ENCODE measurements at regions not wholly inside any gene's neighbourhood (a gene's known extent, or its start where the extent isn't known, plus 50 kb on each side); places are given as distances from the start of the nearest gene placed in this dataset.

- no peaks in the 10 kb centered on the region for H3K9me3 ChIP-seq (ENCODE audit: insufficient read depth, low read depth)
- BruUV-seq (replicated peaks), result no TSS peak
- H3K4me2 ChIP-seq, result no peak overlapping the region
- no peaks in the 10 kb centered on the region for H3F3A ChIP-seq (ENCODE audit: insufficient read depth, low read depth)
- no peaks in the 10 kb centered on the region for H3K9me2 ChIP-seq (ENCODE audit: insufficient read depth)
- H3K4me3 ChIP-seq, result no peak overlapping the region
- no peaks in the 10 kb centered on the region for H3K79me2 ChIP-seq (ENCODE audit: low read depth)
- H3K36me3 ChIP-seq (ENCODE audit: low read depth), result no peaks in the 10 kb centered on the region
- ChIA-PET CTCF (no interaction called here), POLR2A (ENCODE audit: unreplicated experiment) (no interaction called here)
- H2AFZ ChIP-seq, result no peak overlapping the region
- no peak for TF ChIP-seq EZH2 (IDR thresholded peaks at IDR 0.05; ENCODE audit: low read depth)
- TF ChIP-seq, protein P1, sequence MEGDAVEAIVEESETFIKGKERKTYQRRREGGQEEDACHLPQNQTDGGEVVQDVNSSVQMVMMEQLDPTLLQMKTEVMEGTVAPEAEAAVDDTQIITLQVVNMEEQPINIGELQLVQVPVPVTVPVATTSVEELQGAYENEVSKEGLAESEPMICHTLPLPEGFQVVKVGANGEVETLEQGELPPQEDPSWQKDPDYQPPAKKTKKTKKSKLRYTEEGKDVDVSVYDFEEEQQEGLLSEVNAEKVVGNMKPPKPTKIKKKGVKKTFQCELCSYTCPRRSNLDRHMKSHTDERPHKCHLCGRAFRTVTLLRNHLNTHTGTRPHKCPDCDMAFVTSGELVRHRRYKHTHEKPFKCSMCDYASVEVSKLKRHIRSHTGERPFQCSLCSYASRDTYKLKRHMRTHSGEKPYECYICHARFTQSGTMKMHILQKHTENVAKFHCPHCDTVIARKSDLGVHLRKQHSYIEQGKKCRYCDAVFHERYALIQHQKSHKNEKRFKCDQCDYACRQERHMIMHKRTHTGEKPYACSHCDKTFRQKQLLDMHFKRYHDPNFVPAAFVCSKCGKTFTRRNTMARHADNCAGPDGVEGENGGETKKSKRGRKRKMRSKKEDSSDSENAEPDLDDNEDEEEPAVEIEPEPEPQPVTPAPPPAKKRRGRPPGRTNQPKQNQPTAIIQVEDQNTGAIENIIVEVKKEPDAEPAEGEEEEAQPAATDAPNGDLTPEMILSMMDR (conservative IDR thresholded peaks at IDR 0.05), result no peak
- H3K27ac ChIP-seq, result no peak overlapping the region
- H4K20me1 ChIP-seq (ENCODE audit: insufficient read depth), result no peaks in the 10 kb centered on the region
- intact Hi-C loops (cut with micrococcal nuclease; ENCODE audit: unreplicated experiment), result no loop called here
- H3K27me3 ChIP-seq (ENCODE audit: insufficient read depth, low read depth), result no peaks in the 10 kb centered on the region
- no peaks in the 10 kb centered on the region for H3K4me1 ChIP-seq (replicated peaks; ENCODE audit: insufficient read depth)
- DNase-seq, result no peak
Observed at GRCh38 chr10:78772486-78772885, 296.3 kb upstream of the ZMIZ1 start.

DNA sequence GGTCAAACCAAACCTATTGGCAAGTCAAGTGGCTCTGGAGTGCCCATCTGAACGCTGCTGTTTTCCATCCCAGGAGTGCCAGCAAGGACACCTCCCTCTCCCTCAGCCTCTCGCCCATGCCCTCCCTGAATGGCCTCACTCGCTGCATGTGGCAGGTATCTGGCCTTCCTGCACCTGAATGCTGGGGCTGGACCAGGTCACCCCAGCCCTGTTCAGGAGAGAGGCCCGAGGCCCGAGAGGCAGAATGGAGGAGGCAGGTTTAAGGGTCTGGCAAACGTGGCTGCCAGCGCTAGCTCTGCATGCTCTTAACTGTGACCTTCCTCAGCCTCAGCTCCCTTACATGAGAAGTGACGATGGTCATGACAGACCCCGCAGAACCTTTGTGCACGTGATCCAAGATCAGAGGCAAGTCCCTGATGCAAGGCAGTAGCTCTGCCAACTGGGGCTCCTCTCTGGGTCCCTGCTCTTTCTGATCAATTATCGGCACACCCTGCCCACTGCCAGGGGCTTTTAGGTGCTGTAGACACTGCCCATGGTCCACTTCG is 295.7 kb upstream of the ZMIZ1 start:
- Histone ChIP-seq H4K20me1 (ENCODE audit: insufficient read depth) (no peaks in the 10 kb centered on the region), H3K9me3 (ENCODE audit: insufficient read depth, low read depth) (no peaks in the 10 kb centered on the region), H3K27ac (no peak overlapping the region), H3F3A (ENCODE audit: insufficient read depth, low read depth) (no peaks in the 10 kb centered on the region), H3K9me2 (ENCODE audit: insufficient read depth) (no peaks in the 10 kb centered on the region), H2AFZ (no peak overlapping the region), H3K4me2 (no peak overlapping the region), H3K27me3 (ENCODE audit: insufficient read depth, low read depth) (no peaks in the 10 kb centered on the region), H3K4me1 (replicated peaks; ENCODE audit: insufficient read depth) (peaks cover 3% of the 10 kb centered on the region; the same call in 1 of the 2 replicates), H3K36me3 (ENCODE audit: low read depth) (no peaks in the 10 kb centered on the region), H3K79me2 (ENCODE audit: low read depth) (no peaks in the 10 kb centered on the region), H3K4me3 (no peak overlapping the region)
- CTCF ChIA-PET, result no interaction called here
- TF ChIP-seq, protein P1 (conservative IDR thresholded peaks at IDR 0.05), result no peak
- TF ChIP-seq EZH2 (IDR thresholded peaks at IDR 0.05; ENCODE audit: low read depth), result no peak
- POLR2A ChIA-PET (ENCODE audit: unreplicated experiment), result no interaction called here
- no TSS peak for BruUV-seq (replicated peaks)
- intact Hi-C loops (cut with micrococcal nuclease; ENCODE audit: unreplicated experiment), result no loop called here
- no peak for DNase-seq

GRCh38 chr10:78774614-78774998 is 294.2 kb upstream of the ZMIZ1 start:
- no peaks in the 10 kb centered on the region for H3K27me3 ChIP-seq (ENCODE audit: insufficient read depth, low read depth)
- no peak overlapping the region for H2AFZ ChIP-seq
- no peaks in the 10 kb centered on the region for H3K9me2 ChIP-seq (ENCODE audit: insufficient read depth)
- BruUV-seq (replicated peaks), result no TSS peak
- H4K20me1 ChIP-seq (ENCODE audit: insufficient read depth), result no peaks in the 10 kb centered on the region
- H3K27ac ChIP-seq, result no peak overlapping the region
- DNase-seq, result no peak
- ChIA-PET POLR2A (ENCODE audit: unreplicated experiment) (no interaction called here), CTCF (no interaction called here)
- no peaks in the 10 kb centered on the region for H3K79me2 ChIP-seq (ENCODE audit: low read depth)
- intact Hi-C loops (cut with micrococcal nuclease; ENCODE audit: unreplicated experiment), result no loop called here
- TF ChIP-seq EZH2 (IDR thresholded peaks at IDR 0.05; ENCODE audit: low read depth), result no peak
- TF ChIP-seq, protein P1 (conservative IDR thresholded peaks at IDR 0.05), result no peak
- no peak overlapping the region for H3K4me2 ChIP-seq
- H3K9me3 ChIP-seq (ENCODE audit: insufficient read depth, low read depth), result no peaks in the 10 kb centered on the region
- H3K4me1 ChIP-seq (replicated peaks; ENCODE audit: insufficient read depth), result peaks cover 19% of the 10 kb centered on the region
- no peaks in the 10 kb centered on the region for H3K36me3 ChIP-seq (ENCODE audit: low read depth)
- H3F3A ChIP-seq (ENCODE audit: insufficient read depth, low read depth), result peaks cover 10% of the 10 kb centered on the region; the same call in 1 of the 2 replicates
- H3K4me3 ChIP-seq, result no peak overlapping the region

Data from PC-9 (cell line).